HG02973 (cell line): ENCODE measurements at regions not wholly inside any gene's neighbourhood (a gene's known extent, or its start where the extent isn't known, plus 50 kb on each side); places are given as distances from the start of the nearest gene placed in this dataset.

Experiments used
- ATAC-seq: cut with Tn5 transposase; IDR thresholded peaks from one replicate; pipeline ENCODE4 v1.9.1; 2021; ENCODE audit warnings: moderate library complexity; ENCODE audit not compliant: unreplicated experiment

GRCh38 chr4:37157476-37158167 lies 86.9 kb upstream of the NWD2 start:
- ATAC-seq, result no peak

- no peak for ATAC-seq
Observed at GRCh38 chr4:37160653-37161052, 83.9 kb upstream of the NWD2 start.

- ATAC-seq, result no peak
Observed at GRCh38 chr4:37165844-37166243, 78.7 kb upstream of the NWD2 start.

- no peak for ATAC-seq
Observed at GRCh38 chr4:37169956-37170355, 74.6 kb upstream of the NWD2 start.

- no peak for ATAC-seq
Observed at GRCh38 chr4:37188100-37188499, 56.4 kb upstream of the NWD2 start.
